Neural cell (in vitro differentiated cells): ENCODE measurements at regions not wholly inside any gene's neighbourhood (a gene's known extent, or its start where the extent isn't known, plus 50 kb on each side); places are given as distances from the start of the nearest gene placed in this dataset.

Experiments used
- CTCF ChIP-seq: fragments of 450-650 bp; IDR thresholded peaks from 2 replicates; pipeline ENCODE4 v1.5.1; 2014; ENCODE audit warnings: antibody characterized with exemption, mild to moderate bottlenecking, moderate library complexity; ENCODE audit not compliant: poor library complexity, severe bottlenecking
- POLR2AphosphoS5 ChIP-seq: IDR thresholded peaks from 2 replicates; pipeline ENCODE4 v1.6.1; 2012
- RAD21 ChIP-seq: fragments of 450-650 bp; conservative IDR thresholded peaks from 2 replicates; pipeline ENCODE4 v1.6.1; 2014; ENCODE audit warnings: antibody characterized with exemption, mild to moderate bottlenecking, moderate library complexity
- REST ChIP-seq: IDR thresholded peaks from 2 replicates; pipeline ENCODE4 v1.6.1; 2012; ENCODE audit warnings: borderline replicate concordance

- no peak for TF ChIP-seq CTCF
- TF ChIP-seq RAD21, result no peak
- no peak for TF ChIP-seq REST
- no peak for TF ChIP-seq POLR2AphosphoS5
Measured at GRCh38 chr15:66951531-66952320, 113.7 kb upstream of the SMAD3 start.
